ENCODE measurements at regions not wholly inside any gene's neighbourhood (a gene's known extent, or its start where the extent isn't known, plus 50 kb on each side); places are given as distances from the start of the nearest gene placed in this dataset.

DNA sequence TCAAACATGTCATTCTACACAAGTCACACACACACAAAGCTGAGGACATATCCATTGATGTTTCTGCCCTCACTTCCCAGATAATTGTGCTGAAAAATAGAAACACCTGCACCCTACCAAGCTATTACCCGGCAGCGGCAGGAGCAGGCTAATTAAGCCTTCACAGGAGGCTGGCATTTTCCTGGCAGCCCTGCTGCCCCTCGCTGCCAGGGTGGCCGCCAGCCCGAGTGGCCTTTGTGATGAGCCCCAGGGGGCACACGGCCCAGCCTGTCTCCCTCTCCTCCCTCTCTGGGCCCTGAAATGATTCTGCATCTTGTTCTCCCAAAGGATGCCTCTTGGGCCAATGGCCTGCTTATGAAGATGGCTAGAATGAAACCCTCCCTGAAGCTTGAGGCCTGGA, 76.2 kb upstream of the TP53I11 start:
- DNase-seq (ENCODE audit: insufficient read length, low spot score): no peak
- TF ChIP-seq, protein P1, sequence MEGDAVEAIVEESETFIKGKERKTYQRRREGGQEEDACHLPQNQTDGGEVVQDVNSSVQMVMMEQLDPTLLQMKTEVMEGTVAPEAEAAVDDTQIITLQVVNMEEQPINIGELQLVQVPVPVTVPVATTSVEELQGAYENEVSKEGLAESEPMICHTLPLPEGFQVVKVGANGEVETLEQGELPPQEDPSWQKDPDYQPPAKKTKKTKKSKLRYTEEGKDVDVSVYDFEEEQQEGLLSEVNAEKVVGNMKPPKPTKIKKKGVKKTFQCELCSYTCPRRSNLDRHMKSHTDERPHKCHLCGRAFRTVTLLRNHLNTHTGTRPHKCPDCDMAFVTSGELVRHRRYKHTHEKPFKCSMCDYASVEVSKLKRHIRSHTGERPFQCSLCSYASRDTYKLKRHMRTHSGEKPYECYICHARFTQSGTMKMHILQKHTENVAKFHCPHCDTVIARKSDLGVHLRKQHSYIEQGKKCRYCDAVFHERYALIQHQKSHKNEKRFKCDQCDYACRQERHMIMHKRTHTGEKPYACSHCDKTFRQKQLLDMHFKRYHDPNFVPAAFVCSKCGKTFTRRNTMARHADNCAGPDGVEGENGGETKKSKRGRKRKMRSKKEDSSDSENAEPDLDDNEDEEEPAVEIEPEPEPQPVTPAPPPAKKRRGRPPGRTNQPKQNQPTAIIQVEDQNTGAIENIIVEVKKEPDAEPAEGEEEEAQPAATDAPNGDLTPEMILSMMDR (IDR thresholded peaks at IDR 0.05; ENCODE audit: insufficient read depth, missing control alignments): no peak
- FAIRE-seq: no peak

DNA sequence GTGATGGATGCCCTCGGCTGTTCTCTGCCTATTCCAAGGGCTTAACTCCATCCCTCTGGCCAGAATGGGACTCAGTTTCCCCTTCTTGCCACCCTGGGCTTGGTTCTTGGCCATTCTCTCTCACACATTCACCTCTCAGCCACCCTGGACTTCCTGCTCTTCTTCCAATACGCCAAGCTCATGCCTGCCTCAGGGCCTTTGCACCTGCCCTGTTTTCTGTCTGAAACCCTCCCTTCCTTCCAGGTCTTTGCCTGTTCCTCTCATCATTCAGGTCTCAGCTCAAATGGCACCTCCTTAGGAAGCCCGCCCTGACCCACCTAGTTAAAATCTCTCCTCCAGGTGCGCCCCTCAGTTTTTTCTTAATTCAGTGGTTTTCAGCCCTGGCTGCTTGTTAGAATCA, 76.6 kb upstream of the TP53I11 start:
- FAIRE-seq (no peak), DNase-seq (ENCODE audit: insufficient read length, low spot score) (no peak)
- TF ChIP-seq, protein P1 (IDR thresholded peaks at IDR 0.05; ENCODE audit: insufficient read depth, missing control alignments): no peak

- TF ChIP-seq, protein P1 (IDR thresholded peaks at IDR 0.05; ENCODE audit: insufficient read depth, missing control alignments): no peak
- FAIRE-seq (no peak), DNase-seq (ENCODE audit: insufficient read length, low spot score) (no peak)
Measured at GRCh38 chr11:45028911-45029682, 78.4 kb upstream of the TP53I11 start.

DNA sequence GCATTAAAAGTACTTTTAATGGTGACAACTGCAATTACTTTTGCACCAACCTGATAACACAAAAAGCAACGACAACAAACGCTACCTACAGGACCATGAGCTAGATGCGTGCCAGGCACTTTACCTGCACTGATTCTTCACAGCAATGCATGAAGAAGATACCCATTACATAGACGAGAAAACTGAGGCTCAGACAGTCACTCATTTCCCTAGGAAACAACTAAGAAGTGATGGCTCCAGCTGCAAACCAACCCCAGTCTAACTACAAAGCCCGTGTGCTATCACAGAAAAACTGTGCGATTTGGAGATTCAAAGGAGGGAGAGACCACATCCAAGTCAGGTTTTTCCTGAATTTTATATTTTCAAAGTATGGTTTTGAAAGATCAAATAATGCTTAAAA, 80.1 kb upstream of the TP53I11 start:
- FAIRE-seq: no peak
- TF ChIP-seq, protein P1 (IDR thresholded peaks at IDR 0.05; ENCODE audit: insufficient read depth, missing control alignments): no peak
- DNase-seq (ENCODE audit: insufficient read length, low spot score): no peak

GRCh38 chr11:45031912-45032519, 81.3 kb upstream of the TP53I11 start:
- DNase-seq (ENCODE audit: insufficient read length, low spot score): no peak
- FAIRE-seq: no peak
- TF ChIP-seq, protein P1 (IDR thresholded peaks at IDR 0.05; ENCODE audit: insufficient read depth, missing control alignments): no peak

DNA sequence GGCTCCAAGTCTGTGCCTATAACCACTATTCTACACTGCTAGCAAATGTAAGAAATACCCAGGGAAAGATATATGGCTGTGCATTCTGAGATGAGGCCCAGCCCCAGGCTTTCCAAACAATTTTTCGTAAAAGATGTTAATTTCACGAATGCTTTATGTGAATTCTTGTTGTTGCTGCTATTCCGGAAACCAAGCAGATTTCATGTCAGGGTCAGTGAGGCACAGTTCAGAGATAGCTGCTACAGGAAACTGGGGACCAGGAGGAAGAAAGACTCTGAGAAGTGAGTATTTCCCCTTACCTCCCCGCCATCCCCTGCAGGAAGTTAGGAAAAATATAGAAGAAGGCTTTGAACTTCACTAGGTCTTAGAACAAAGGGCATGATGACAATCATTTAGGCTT, 84.7 kb upstream of the TP53I11 start:
- no peak for FAIRE-seq
- DNase-seq (ENCODE audit: insufficient read length, low spot score): no peak
- TF ChIP-seq, protein P1 (IDR thresholded peaks at IDR 0.05; ENCODE audit: insufficient read depth, missing control alignments): no peak

- FAIRE-seq: no peak
- TF ChIP-seq, protein P1 (IDR thresholded peaks at IDR 0.05; ENCODE audit: insufficient read depth, missing control alignments): no peak
- no peak for DNase-seq (ENCODE audit: insufficient read length, low spot score)
Measured at GRCh38 chr11:45036010-45036409, 85.3 kb upstream of the TP53I11 start.

All from D721Med (cell line).